ENCODE measurements at regions not wholly inside any gene's neighbourhood (a gene's known extent, or its start where the extent isn't known, plus 50 kb on each side); places are given as distances from the start of the nearest gene placed in this dataset.

DNA sequence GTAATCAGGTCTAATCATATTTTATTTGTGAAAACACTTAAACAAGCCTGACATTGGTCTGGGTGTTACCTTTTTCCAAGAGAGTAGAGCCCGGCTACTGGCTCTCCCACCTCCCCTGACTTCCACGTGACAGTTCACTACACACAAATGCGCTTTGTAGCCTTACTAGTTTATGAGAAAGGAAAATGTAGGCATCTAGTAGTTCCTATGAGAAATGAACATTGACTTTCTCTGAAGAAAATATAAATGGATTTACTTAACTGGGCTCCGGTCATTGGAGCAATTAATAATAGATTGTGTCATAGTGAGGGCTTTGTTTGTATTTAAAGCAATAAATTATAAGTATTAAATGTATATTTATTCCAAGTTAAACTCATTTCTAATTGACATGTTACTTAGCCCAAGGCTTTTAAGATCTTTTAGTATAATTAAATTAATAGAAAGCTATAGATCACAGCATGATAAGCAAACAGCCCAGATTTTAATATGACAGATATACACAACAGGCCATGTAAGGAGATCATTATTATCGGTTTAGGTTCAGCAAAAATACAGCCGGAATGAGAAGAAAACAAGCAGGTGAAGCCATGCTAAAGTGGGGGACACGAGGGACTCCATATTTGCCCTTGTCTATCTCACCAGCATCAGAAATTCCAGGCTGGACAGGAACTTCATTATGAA is 756.5 kb upstream of the ADAMTS16 start:
- TF ChIP-seq, protein P1, sequence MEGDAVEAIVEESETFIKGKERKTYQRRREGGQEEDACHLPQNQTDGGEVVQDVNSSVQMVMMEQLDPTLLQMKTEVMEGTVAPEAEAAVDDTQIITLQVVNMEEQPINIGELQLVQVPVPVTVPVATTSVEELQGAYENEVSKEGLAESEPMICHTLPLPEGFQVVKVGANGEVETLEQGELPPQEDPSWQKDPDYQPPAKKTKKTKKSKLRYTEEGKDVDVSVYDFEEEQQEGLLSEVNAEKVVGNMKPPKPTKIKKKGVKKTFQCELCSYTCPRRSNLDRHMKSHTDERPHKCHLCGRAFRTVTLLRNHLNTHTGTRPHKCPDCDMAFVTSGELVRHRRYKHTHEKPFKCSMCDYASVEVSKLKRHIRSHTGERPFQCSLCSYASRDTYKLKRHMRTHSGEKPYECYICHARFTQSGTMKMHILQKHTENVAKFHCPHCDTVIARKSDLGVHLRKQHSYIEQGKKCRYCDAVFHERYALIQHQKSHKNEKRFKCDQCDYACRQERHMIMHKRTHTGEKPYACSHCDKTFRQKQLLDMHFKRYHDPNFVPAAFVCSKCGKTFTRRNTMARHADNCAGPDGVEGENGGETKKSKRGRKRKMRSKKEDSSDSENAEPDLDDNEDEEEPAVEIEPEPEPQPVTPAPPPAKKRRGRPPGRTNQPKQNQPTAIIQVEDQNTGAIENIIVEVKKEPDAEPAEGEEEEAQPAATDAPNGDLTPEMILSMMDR (IDR thresholded peaks at IDR 0.05; ENCODE audit: insufficient read depth, low read depth, low read length), result no peak
- no peak for TF ChIP-seq EZH2 (IDR thresholded peaks at IDR 0.05; ENCODE audit: insufficient read depth, low read length)
